HepG2 (cell line): ENCODE measurements at regions not wholly inside any gene's neighbourhood (a gene's known extent, or its start where the extent isn't known, plus 50 kb on each side); places are given as distances from the start of the nearest gene placed in this dataset.

ENCODE experiments used
- ATAC-seq: fragments of 200-7000 bp; cut with Tn5 transposase; 3 replicates; pipeline ENCODE4 v1.9.1; 2020; ENCODE audit warnings: mild to moderate bottlenecking, moderate library complexity
- BruUV-seq: library from RNA; stranded (reverse); fragments of 400-500 nt; replicated peaks from 2 replicates; lab custom pipeline; 2021; lab: Mats Ljungman, UMichigan
- CTCF ChIA-PET: fragments of 300-600 bp; formaldehyde crosslinking; extraction: SDS; loops from one replicate; lab custom pipeline; 2021; ENCODE audit warnings: low total read pairs, inconsistent platforms, low intra/inter-chr PET ratio; lab: Yijun Ruan, JAX
- POLR2A ChIA-PET: fragments of 350-600 bp; sonication (Branson Sonifier 250); formaldehyde crosslinking; loops from one replicate; lab custom pipeline; 2020; ENCODE audit warnings: antibody characterized with exemption, inconsistent platforms; lab: Yijun Ruan, JAX
- DNase-seq: peaks from one replicate; pipeline ENCODE4 v3.0.0-alpha.2; 2015; ENCODE audit warnings: low spot score
- FAIRE-seq: peaks from 3 replicates; lab custom pipeline; 2011; peaks lifted over from hg19 to GRCh38; lab: Jason Lieb, UNC
- H2AFZ ChIP-seq: one replicate; pipeline ENCODE4 v1.6.1; 2011; ENCODE audit warnings: low read length, inconsistent platforms
- H3K27ac ChIP-seq: fragments of 300-600 bp; 3 replicates; pipeline ENCODE4 v1.8.0; 2011; ENCODE audit warnings: mixed run types, mild to moderate bottlenecking, mixed read lengths, low read length, inconsistent platforms; ENCODE audit not compliant: insufficient read depth; ENCODE audit errors: extremely low read length
- H3K27me3 ChIP-seq, 2 experiments: fragments of 200-600 bp in 1 of 2; 2 replicates in 1 of 2; 3 replicates in 1 of 2; pipeline versions ENCODE4 v1.6.0 to v1.8.0; 2011; ENCODE audit warnings: low read length in 2 of 2, mild to moderate bottlenecking in 2 of 2, moderate library complexity in 2 of 2, inconsistent platforms in 1 of 2; ENCODE audit not compliant: insufficient read depth in 2 of 2, control insufficient read depth in 1 of 2
- H3K36me3 ChIP-seq, 2 experiments: fragments of 200-600 bp in 1 of 2; replicated peaks in 1 of 2; 2 replicates in 1 of 2; 3 replicates in 1 of 2; pipeline versions ENCODE4 v1.5.1 to v1.8.0; 2011; ENCODE audit warnings: low read length in 2 of 2, inconsistent platforms in 1 of 2; ENCODE audit not compliant: insufficient read depth in 2 of 2, control insufficient read depth in 1 of 2
- H3K4me1 ChIP-seq: 2 replicates; pipeline ENCODE4 v1.5.1; 2012; ENCODE audit warnings: low read length, inconsistent platforms; ENCODE audit not compliant: insufficient read depth
- H3K4me2 ChIP-seq: 2 replicates; pipeline ENCODE4 v1.6.0; 2011; ENCODE audit warnings: low read depth, low read length, inconsistent platforms
- H3K4me3 ChIP-seq, 3 experiments: fragments of 200-600 bp in 1 of 3; sonication (generic), shearing (Covaris generic) in 1 of 3; replicated peaks in 1 of 3; 2 replicates each; pipeline ENCODE4 v1.5.1; 2011 to 2016; ENCODE audit warnings: low read length in 3 of 3, inconsistent platforms in 2 of 3, low read depth in 2 of 3, mild to moderate bottlenecking in 2 of 3, control low read depth in 1 of 3, mixed read lengths in 1 of 3; ENCODE audit not compliant: insufficient read depth in 1 of 3
- H3K79me2 ChIP-seq: one replicate; pipeline ENCODE4 v1.6.1; 2011; ENCODE audit warnings: low read length, inconsistent platforms; ENCODE audit not compliant: insufficient read depth
- H3K9ac ChIP-seq: 2 replicates; pipeline ENCODE4 v1.6.0; 2011; ENCODE audit warnings: mild to moderate bottlenecking, low read depth, low read length, inconsistent platforms; ENCODE audit not compliant: insufficient read depth
- H3K9me3 ChIP-seq: 2 replicates; pipeline ENCODE4 v1.5.1; 2012; ENCODE audit warnings: mild to moderate bottlenecking, low read length
- H4K20me1 ChIP-seq: 2 replicates; pipeline ENCODE4 v1.6.0; 2011; ENCODE audit warnings: inconsistent platforms, mild to moderate bottlenecking, low read length, moderate library complexity; ENCODE audit not compliant: insufficient read depth
- AGO1 ChIP-seq: fragments of 200-400 bp; formaldehyde crosslinking; IDR thresholded peaks from 2 replicates; pipeline ENCODE4 v1.6.1; 2017; ENCODE audit warnings: mild to moderate bottlenecking, low read depth, low read length, moderate library complexity; ENCODE audit not compliant: poor library complexity, severe bottlenecking
- ARNTL ChIP-seq: sonication (generic); formaldehyde crosslinking; IDR thresholded peaks from 2 replicates; pipeline ENCODE4 v1.4.0; 2020; ENCODE audit warnings: mild to moderate bottlenecking, missing genetic modification reagents
- BRCA1 ChIP-seq: sonication (generic); formaldehyde crosslinking; IDR thresholded peaks from 2 replicates; pipeline ENCODE4 v1.4.0; 2020; ENCODE audit warnings: missing genetic modification reagents
- HMG20A ChIP-seq: IDR thresholded peaks from 2 replicates; pipeline ENCODE4 v1.6.1; 2016; ENCODE audit warnings: borderline replicate concordance
- ISL2 ChIP-seq: sonication (generic); formaldehyde crosslinking; IDR thresholded peaks from 2 replicates; pipeline ENCODE4 v1.5.0; 2020; ENCODE audit warnings: missing genetic modification reagents
- MAFK ChIP-seq, 2 experiments: IDR thresholded peaks in 1 of 2; conservative IDR thresholded peaks in 1 of 2; 2 replicates each; pipeline ENCODE4 v1.6.1; 2011; ENCODE audit warnings: improper control_type of control experiment in 2 of 2, low read length in 2 of 2
- MIER2 ChIP-seq: IDR thresholded peaks from 2 replicates; pipeline ENCODE4 v1.6.1; 2016; ENCODE audit warnings: missing biosample characterization, missing genetic modification reagents
- NCOA1 ChIP-seq: sonication (generic); formaldehyde crosslinking; IDR thresholded peaks from 2 replicates; pipeline ENCODE4 v1.9.0; 2021; ENCODE audit warnings: missing genetic modification reagents
- PITX1 ChIP-seq: sonication (generic); formaldehyde crosslinking; IDR thresholded peaks from 2 replicates; pipeline ENCODE4 v1.5.1; 2020; ENCODE audit warnings: mild to moderate bottlenecking, missing genetic modification reagents
- SATB2 ChIP-seq: sonication (generic); formaldehyde crosslinking; IDR thresholded peaks from 2 replicates; pipeline ENCODE4 v1.5.0; 2020; ENCODE audit warnings: missing genetic modification reagents
- STAT5B ChIP-seq: sonication (generic); formaldehyde crosslinking; IDR thresholded peaks from 2 replicates; pipeline ENCODE4 v1.4.0; 2020; ENCODE audit warnings: missing genetic modification reagents
- TEAD3 ChIP-seq: optimal IDR thresholded peaks from 2 replicates; pipeline ENCODE3; 2016; ENCODE audit warnings: borderline replicate concordance
- TEF ChIP-seq: sonication (generic); formaldehyde crosslinking; IDR thresholded peaks from 2 replicates; pipeline ENCODE4 v1.5.0; 2020; ENCODE audit warnings: missing genetic modification reagents
- U2AF1 ChIP-seq: fragments of 200-400 bp; formaldehyde crosslinking; optimal IDR thresholded peaks from 2 replicates; pipeline ENCODE3; 2017; ENCODE audit warnings: mild to moderate bottlenecking, low read depth, low read length
- ZNF124 ChIP-seq: sonication (generic); formaldehyde crosslinking; IDR thresholded peaks from 2 replicates; pipeline ENCODE4 v1.4.0; 2020; ENCODE audit warnings: missing genetic modification reagents
- ZNF572 ChIP-seq: sonication (generic); formaldehyde crosslinking; IDR thresholded peaks from 2 replicates; pipeline ENCODE4 v1.5.1; 2020; ENCODE audit warnings: mild to moderate bottlenecking, missing genetic modification reagents
- ZNF678 ChIP-seq: sonication (generic); formaldehyde crosslinking; IDR thresholded peaks from 2 replicates; pipeline ENCODE4 v1.4.0; 2020; ENCODE audit warnings: mild to moderate bottlenecking, missing genetic modification reagents
- ZNF83 ChIP-seq: sonication (generic); formaldehyde crosslinking; IDR thresholded peaks from 2 replicates; pipeline ENCODE4 v1.4.0; 2020; ENCODE audit warnings: missing genetic modification reagents, mild to moderate bottlenecking, borderline replicate concordance
- WGBS: methylation state at CpG from one replicate; pipeline ENCODE4 v1.1.6; 2017; ENCODE audit warnings: low lambda C conversion rate; 5-methylcytosine and 5-hydroxymethylcytosine counted together
- in situ Hi-C: cut with HindIII; loops from 2 replicates; pipeline ENCODE4 v1.10.0; 2017; ENCODE audit warnings: low pct_unique_long_range_greater_than_20kb; ENCODE audit not compliant: extremely low pct_ligation_motif_present
- intact Hi-C: fragments of 100-400 bp; cut with micrococcal nuclease; formaldehyde crosslinking; loops from one replicate; pipeline ENCODE4 v1.10.0; 2022; ENCODE audit not compliant: unreplicated experiment
- TF ChIP-seq, protein P1 (sequence below): sonication (generic); formaldehyde crosslinking; IDR thresholded peaks from 2 replicates; pipeline ENCODE4 v1.5.1; 2020; ENCODE audit warnings: mild to moderate bottlenecking, missing genetic modification reagents, borderline replicate concordance
- TF ChIP-seq, protein P2 (sequence below): sonication (generic); formaldehyde crosslinking; IDR thresholded peaks from 2 replicates; pipeline ENCODE4 v1.5.0; 2020; ENCODE audit warnings: missing genetic modification reagents

GRCh38 chr14:26993556-26993955, 395.7 kb upstream of the NOVA1 start:
- peaks cover 98% of the 10 kb centered on the region for H3K9me3 ChIP-seq
- no peaks in the 10 kb centered on the region for H3K36me3 ChIP-seq
- DNase-seq (no peak), FAIRE-seq (no peak), ATAC-seq (no peak)
- in situ Hi-C loops, result no loop called here
- 2% methylated on average over 2 of the region's 2 CpGs for WGBS
- no peaks in the 10 kb centered on the region for H3K27me3 ChIP-seq
- H3K9ac ChIP-seq, result no peak overlapping the region
- POLR2A ChIA-PET, result no interaction called here
- BruUV-seq, result no TSS peak
- H3K27ac ChIP-seq, result no peak overlapping the region
- intact Hi-C loops, result no loop called here
- no peaks in the 10 kb centered on the region for H3K79me2 ChIP-seq
- CTCF ChIA-PET, result no interaction called here
- TF ChIP-seq MAFK (conservative IDR thresholded peaks at IDR 0.05 in 1 of 2, IDR thresholded peaks at IDR 0.05 in 1 of 2; ENCODE audit: low read length in 2 of 2), result peak in 1 of 2 experiments; percentile 31; a peak in 1 of 4 replicates
- TF ChIP-seq AGO1, result no peak
- no peak for TF ChIP-seq NCOA1 (CRISPR knock-in tag)
- H3K4me1 ChIP-seq, result no peaks in the 10 kb centered on the region
- H3K4me2 ChIP-seq, result no peak overlapping the region
- no peak overlapping the region for H3K4me3 ChIP-seq
- no peaks in the 10 kb centered on the region for H4K20me1 ChIP-seq
- no peak overlapping the region for H2AFZ ChIP-seq

DNA sequence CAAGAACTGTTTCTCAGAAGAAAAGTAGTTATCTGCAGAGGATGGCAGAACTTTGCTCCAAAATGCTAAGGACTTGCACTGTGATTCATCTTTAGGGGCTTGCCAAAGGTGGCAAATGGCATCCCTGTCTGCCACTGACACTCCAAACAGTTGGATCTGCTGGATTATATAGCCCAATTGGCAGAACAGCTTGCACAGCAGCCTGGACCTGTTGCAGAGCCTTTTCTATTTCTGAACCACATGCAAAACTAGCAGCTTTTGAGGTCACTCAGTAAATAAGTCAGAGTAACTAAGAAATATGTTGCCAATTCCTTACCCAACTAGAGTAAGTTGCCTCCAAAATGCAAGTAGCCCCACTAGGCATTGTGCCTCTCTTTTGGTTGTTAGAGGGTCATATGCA, 397.5 kb upstream of the NOVA1 start:
- Histone ChIP-seq H3K36me3 (no peaks in the 10 kb centered on the region), H3K4me2 (no peak overlapping the region), H3K9me3 (peaks cover 98% of the 10 kb centered on the region), H3K9ac (no peak overlapping the region), H3K4me3 (no peak overlapping the region), H3K4me1 (no peaks in the 10 kb centered on the region), H3K27ac (no peak overlapping the region), H2AFZ (no peak overlapping the region), H4K20me1 (no peaks in the 10 kb centered on the region), H3K27me3 (no peaks in the 10 kb centered on the region), H3K79me2 (no peaks in the 10 kb centered on the region)
- DNase-seq, result no peak
- FAIRE-seq, result no peak
- intact Hi-C loops (no loop called here), in situ Hi-C loops (no loop called here)
- no TSS peak for BruUV-seq
- no peak for TF ChIP-seq ZNF572 (CRISPR knock-in tag)
- no peak for TF ChIP-seq PITX1 (CRISPR knock-in tag)
- TF ChIP-seq ARNTL (CRISPR knock-in tag), result no peak
- TF ChIP-seq ZNF678 (CRISPR knock-in tag), result no peak
- TF ChIP-seq ZNF124 (CRISPR knock-in tag), result no peak
- TF ChIP-seq ISL2 (CRISPR knock-in tag), result no peak
- TF ChIP-seq, protein P1, sequence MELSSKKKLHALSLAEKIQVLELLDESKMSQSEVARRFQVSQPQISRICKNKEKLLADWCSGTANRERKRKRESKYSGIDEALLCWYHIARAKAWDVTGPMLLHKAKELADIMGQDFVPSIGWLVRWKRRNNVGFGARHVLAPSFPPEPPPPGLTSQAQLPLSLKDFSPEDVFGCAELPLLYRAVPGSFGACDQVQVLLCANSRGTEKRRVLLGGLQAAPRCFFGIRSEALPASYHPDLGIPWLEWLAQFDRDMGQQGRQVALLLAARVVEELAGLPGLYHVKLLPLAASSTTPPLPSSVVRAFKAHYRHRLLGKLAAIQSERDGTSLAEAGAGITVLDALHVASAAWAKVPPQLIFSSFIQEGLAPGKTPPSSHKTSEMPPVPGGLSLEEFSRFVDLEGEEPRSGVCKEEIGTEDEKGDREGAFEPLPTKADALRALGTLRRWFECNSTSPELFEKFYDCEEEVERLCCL, result no peak
- TF ChIP-seq, protein P2, sequence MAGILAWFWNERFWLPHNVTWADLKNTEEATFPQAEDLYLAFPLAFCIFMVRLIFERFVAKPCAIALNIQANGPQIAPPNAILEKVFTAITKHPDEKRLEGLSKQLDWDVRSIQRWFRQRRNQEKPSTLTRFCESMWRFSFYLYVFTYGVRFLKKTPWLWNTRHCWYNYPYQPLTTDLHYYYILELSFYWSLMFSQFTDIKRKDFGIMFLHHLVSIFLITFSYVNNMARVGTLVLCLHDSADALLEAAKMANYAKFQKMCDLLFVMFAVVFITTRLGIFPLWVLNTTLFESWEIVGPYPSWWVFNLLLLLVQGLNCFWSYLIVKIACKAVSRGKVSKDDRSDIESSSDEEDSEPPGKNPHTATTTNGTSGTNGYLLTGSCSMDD, result no peak
- no peak for TF ChIP-seq TEAD3 (CRISPR knock-in tag)
- TF ChIP-seq TEF (CRISPR knock-in tag), result no peak
- no peak for TF ChIP-seq BRCA1
- TF ChIP-seq NCOA1 (CRISPR knock-in tag), result no peak
- no peak for TF ChIP-seq U2AF1
- no peak for TF ChIP-seq STAT5B (CRISPR knock-in tag)
- no peak for TF ChIP-seq ZNF83 (CRISPR knock-in tag)
- TF ChIP-seq HMG20A (CRISPR knock-in tag), result no peak
- no peak for TF ChIP-seq SATB2
- no peak for TF ChIP-seq MIER2 (CRISPR knock-in tag)
- ChIA-PET CTCF (no interaction called here), POLR2A (no interaction called here)
- no peak for ATAC-seq
